Inflammatory macrophage treated with lipopolysaccharide for 4 hours (primary cell): ENCODE measurements at regions not wholly inside any gene's neighbourhood (a gene's known extent, or its start where the extent isn't known, plus 50 kb on each side); places are given as distances from the start of the nearest gene placed in this dataset.
"Not testable (repeated sequence)": the region's sequence is repeated elsewhere in the genome, so short reads cannot be mapped to it uniquely, and the experiment has no call there.

Experiments
- DNase-seq: peaks from one replicate; pipeline ENCODE4 v3.0.0-alpha.2; 2020

- no peak for DNase-seq
These were observed 208.5 kb upstream of the PLPPR1 start for GRCh38 chr9:100819980-100820379.

GRCh38 chr9:100833035-100833434 is 195.5 kb upstream of the PLPPR1 start:
- not testable (repeated sequence) for DNase-seq

- DNase-seq: no peak
These were observed 189.7 kb upstream of the PLPPR1 start for GRCh38 chr9:100838857-100839256.

- DNase-seq: peak; percentile 8
These were observed 179.8 kb upstream of the PLPPR1 start for GRCh38 chr9:100848726-100849125.

GRCh38 chr9:100852088-100852487 is 176.4 kb upstream of the PLPPR1 start:
- no peak for DNase-seq

- DNase-seq: no peak
These were observed 172.3 kb upstream of the PLPPR1 start for GRCh38 chr9:100856238-100856637.

GRCh38 chr9:100865111-100865510 is 163.4 kb upstream of the PLPPR1 start:
- no peak for DNase-seq

GRCh38 chr9:100865648-100866047 is 162.9 kb upstream of the PLPPR1 start:
- DNase-seq: no peak

GRCh38 chr9:100869326-100869725 is 159.2 kb upstream of the PLPPR1 start:
- no peak for DNase-seq

GRCh38 chr9:100879884-100880283 is 148.6 kb upstream of the PLPPR1 start:
- DNase-seq: no peak

- DNase-seq: peak; percentile 44
These were observed 148.2 kb upstream of the PLPPR1 start for GRCh38 chr9:100880284-100880683.

- DNase-seq: no peak
These were observed 144.0 kb upstream of the PLPPR1 start for GRCh38 chr9:100884518-100884917.

GRCh38 chr9:100890321-100890720 is 138.2 kb upstream of the PLPPR1 start:
- peak; percentile 65 for DNase-seq

GRCh38 chr9:100911273-100911672 is 117.3 kb upstream of the PLPPR1 start:
- DNase-seq: no peak

- no peak for DNase-seq
These were observed 115.3 kb upstream of the PLPPR1 start for GRCh38 chr9:100913257-100913656.

- DNase-seq: no peak
These were observed 114.3 kb upstream of the PLPPR1 start for GRCh38 chr9:100914266-100914665.

GRCh38 chr9:100919506-100919905 is 109.0 kb upstream of the PLPPR1 start:
- DNase-seq: no peak

- no peak for DNase-seq
These were observed 102.2 kb upstream of the PLPPR1 start for GRCh38 chr9:100926366-100926765.

- DNase-seq: no peak
These were observed 100.8 kb upstream of the PLPPR1 start for GRCh38 chr9:100927763-100928162.

- no peak for DNase-seq
These were observed 94.9 kb upstream of the PLPPR1 start for GRCh38 chr9:100933656-100934055.

- no peak for DNase-seq
These were observed 91.1 kb upstream of the PLPPR1 start for GRCh38 chr9:100937382-100937781.

GRCh38 chr9:100938507-100938906 is 90.0 kb upstream of the PLPPR1 start:
- DNase-seq: no peak

- peak; percentile 32 for DNase-seq
These were observed 88.9 kb upstream of the PLPPR1 start for GRCh38 chr9:100939636-100940035.

GRCh38 chr9:100959226-100959625 is 69.3 kb upstream of the PLPPR1 start:
- no peak for DNase-seq
